GM19395 (cell line): ENCODE measurements at regions not wholly inside any gene's neighbourhood (a gene's known extent, or its start where the extent isn't known, plus 50 kb on each side); places are given as distances from the start of the nearest gene placed in this dataset.

Experiments
- ATAC-seq: cut with Tn5 transposase; IDR thresholded peaks from one replicate; pipeline ENCODE4 v1.9.1; 2021; ENCODE audit warnings: mild to moderate bottlenecking, moderate library complexity; ENCODE audit not compliant: unreplicated experiment

- ATAC-seq: no peak
These were observed 157.6 kb upstream of the PLXNA4 start for GRCh38 chr7:132733860-132734259.

GRCh38 chr7:132732321-132732865 is 156.1 kb upstream of the PLXNA4 start:
- ATAC-seq: no peak

GRCh38 chr7:132730105-132730504 is 153.8 kb upstream of the PLXNA4 start:
- no peak for ATAC-seq

GRCh38 chr7:132723506-132724081 is 147.3 kb upstream of the PLXNA4 start:
- ATAC-seq: no peak

- ATAC-seq: no peak
These were observed 144.6 kb upstream of the PLXNA4 start for GRCh38 chr7:132720835-132721234.

- ATAC-seq: no peak
These were observed 137.6 kb upstream of the PLXNA4 start for GRCh38 chr7:132713893-132714292.

- no peak for ATAC-seq
These were observed 133.8 kb upstream of the PLXNA4 start for GRCh38 chr7:132709971-132710567.

- no peak for ATAC-seq
These were observed 132.2 kb upstream of the PLXNA4 start for GRCh38 chr7:132708470-132708869.

GRCh38 chr7:132705146-132705545 is 128.9 kb upstream of the PLXNA4 start:
- ATAC-seq: no peak

- no peak for ATAC-seq
These were observed 127.5 kb upstream of the PLXNA4 start for GRCh38 chr7:132703742-132704141.

GRCh38 chr7:132697003-132697402 is 120.7 kb upstream of the PLXNA4 start:
- no peak for ATAC-seq

- no peak for ATAC-seq
These were observed 120.1 kb upstream of the PLXNA4 start for GRCh38 chr7:132696332-132696731.

- no peak for ATAC-seq
These were observed 114.9 kb upstream of the PLXNA4 start for GRCh38 chr7:132691201-132691600.

- ATAC-seq: no peak
These were observed 113.9 kb upstream of the PLXNA4 start for GRCh38 chr7:132690174-132690573.

- ATAC-seq: no peak
These were observed 111.7 kb upstream of the PLXNA4 start for GRCh38 chr7:132687981-132688383.

GRCh38 chr7:132687016-132687415 is 110.7 kb upstream of the PLXNA4 start:
- no peak for ATAC-seq

GRCh38 chr7:132685277-132685676 is 109.0 kb upstream of the PLXNA4 start:
- no peak for ATAC-seq

- ATAC-seq: no peak
These were observed 107.8 kb upstream of the PLXNA4 start for GRCh38 chr7:132683896-132684690.

GRCh38 chr7:132681951-132682350 is 105.7 kb upstream of the PLXNA4 start:
- ATAC-seq: no peak

- ATAC-seq: no peak
These were observed 104.3 kb upstream of the PLXNA4 start for GRCh38 chr7:132680590-132680989.

- ATAC-seq: no peak
These were observed 102.4 kb upstream of the PLXNA4 start for GRCh38 chr7:132678656-132679055.

- ATAC-seq: no peak
These were observed 101.6 kb upstream of the PLXNA4 start for GRCh38 chr7:132677918-132678317.
